IMR-90 (cell line): ENCODE measurements at regions not wholly inside any gene's neighbourhood (a gene's known extent, or its start where the extent isn't known, plus 50 kb on each side); places are given as distances from the start of the nearest gene placed in this dataset.

Experiments used
- ATAC-seq: fragments of 200-7000 bp; cut with Tn5 transposase; 2 replicates; pipeline ENCODE4 v1.9.1; 2020; ENCODE audit warnings: low read depth, mild to moderate bottlenecking, moderate library complexity
- BruUV-seq: library from RNA; stranded (reverse); fragments of 400-500 nt; replicated peaks from 2 replicates; lab custom pipeline; 2021; lab: Mats Ljungman, UMichigan
- CTCF ChIA-PET: fragments of 300-600 bp; formaldehyde crosslinking; extraction: SDS; loops from one replicate; lab custom pipeline; 2021; ENCODE audit warnings: antibody characterized with exemption; lab: Yijun Ruan, JAX
- POLR2A ChIA-PET: fragments of 300-600 bp; sonication (Branson Sonifier 250); formaldehyde crosslinking; loops from one replicate; lab custom pipeline; 2022; ENCODE audit warnings: antibody characterized with exemption; ENCODE audit not compliant: unreplicated experiment; lab: Charles Lee
- DNase-seq: peaks from one replicate; pipeline ENCODE4 v3.0.0; 2013
- H2AFZ ChIP-seq: replicated peaks from 2 replicates; pipeline ENCODE3; 2013; ENCODE audit warnings: low read length, mild to moderate bottlenecking; ENCODE audit not compliant: poor library complexity
- H2AK5ac ChIP-seq: 2 replicates; pipeline ENCODE4 v1.6.1; 2013; ENCODE audit warnings: low read depth, low read length, inconsistent platforms
- H2AK9ac ChIP-seq: replicated peaks from 2 replicates; pipeline ENCODE3; 2013; ENCODE audit warnings: mild to moderate bottlenecking, low read depth, low read length, moderate library complexity; ENCODE audit not compliant: poor library complexity
- H2BK120ac ChIP-seq: 2 replicates; pipeline ENCODE4 v1.6.1; 2013; ENCODE audit warnings: low read depth, low read length, inconsistent platforms
- H2BK15ac ChIP-seq: 3 replicates; pipeline ENCODE4 v1.6.1; 2013; ENCODE audit warnings: low read depth, low read length, inconsistent platforms
- H2BK20ac ChIP-seq: 2 replicates; pipeline ENCODE4 v1.6.1; 2013; ENCODE audit warnings: low read depth, mild to moderate bottlenecking, inconsistent platforms, low read length, moderate library complexity
- H2BK5ac ChIP-seq: 2 replicates; pipeline ENCODE4 v1.6.1; 2013; ENCODE audit warnings: mild to moderate bottlenecking, low read depth, low read length, inconsistent platforms; ENCODE audit not compliant: poor library complexity, severe bottlenecking
- H3K14ac ChIP-seq: replicated peaks from 2 replicates; pipeline ENCODE4 v1.6.1; 2013; ENCODE audit warnings: low read depth, low read length, inconsistent platforms
- H3K18ac ChIP-seq: 2 replicates; pipeline ENCODE4 v1.6.1; 2013; ENCODE audit warnings: low read depth, low read length, control low read depth
- H3K23ac ChIP-seq: 2 replicates; pipeline ENCODE4 v1.6.1; 2013; ENCODE audit warnings: low read depth, low read length, inconsistent platforms
- H3K27ac ChIP-seq: 2 replicates; pipeline ENCODE4 v1.5.1; 2013; ENCODE audit warnings: mild to moderate bottlenecking, control low read depth, low read length; ENCODE audit not compliant: insufficient read depth
- H3K27me3 ChIP-seq: 2 replicates; pipeline ENCODE4 v1.6.1; 2013; ENCODE audit warnings: low read length; ENCODE audit not compliant: control insufficient read depth, insufficient read depth
- H3K36me3 ChIP-seq: 2 replicates; pipeline ENCODE4 v1.6.1; 2013; ENCODE audit warnings: low read length, mixed read lengths; ENCODE audit not compliant: control insufficient read depth, insufficient read depth
- H3K4ac ChIP-seq: 2 replicates; pipeline ENCODE4 v1.6.1; 2013; ENCODE audit warnings: low read depth, low read length, inconsistent platforms
- H3K4me1 ChIP-seq: 2 replicates; pipeline ENCODE4 v1.6.1; 2013; ENCODE audit warnings: low read length, mixed read lengths; ENCODE audit not compliant: control insufficient read depth, insufficient read depth
- H3K4me2 ChIP-seq: 2 replicates; pipeline ENCODE4 v1.6.1; 2013; ENCODE audit warnings: low read depth, mild to moderate bottlenecking, control low read depth, low read length, moderate library complexity
- H3K4me3 ChIP-seq: 2 replicates; pipeline ENCODE4 v1.5.1; 2013; ENCODE audit warnings: low read depth, mild to moderate bottlenecking, control low read depth, low read length, moderate library complexity; ENCODE audit not compliant: insufficient read depth
- H3K56ac ChIP-seq: 2 replicates; pipeline ENCODE4 v1.6.1; 2013; ENCODE audit warnings: low read length, inconsistent platforms; ENCODE audit not compliant: insufficient read depth; ENCODE audit errors: extremely low read depth
- H3K79me1 ChIP-seq, 2 experiments: 2 replicates each; pipeline ENCODE4 v1.6.1; 2013; ENCODE audit warnings: low read length in 2 of 2, inconsistent platforms in 1 of 2, low read depth in 1 of 2
- H3K9ac ChIP-seq: 2 replicates; pipeline ENCODE4 v1.6.1; 2013; ENCODE audit warnings: low read depth, low read length, control low read depth
- H3K9me1 ChIP-seq: 2 replicates; pipeline ENCODE4 v1.6.1; 2013; ENCODE audit warnings: low read length, inconsistent platforms; ENCODE audit not compliant: insufficient read depth
- H3K9me3 ChIP-seq: 2 replicates; pipeline ENCODE4 v1.6.1; 2013; ENCODE audit warnings: low read length; ENCODE audit not compliant: control insufficient read depth, insufficient read depth
- H4K20me1 ChIP-seq: 2 replicates; pipeline ENCODE4 v1.6.1; 2013; ENCODE audit warnings: low read length, inconsistent platforms; ENCODE audit not compliant: insufficient read depth
- H4K5ac ChIP-seq: 2 replicates; pipeline ENCODE4 v1.6.1; 2013; ENCODE audit warnings: mild to moderate bottlenecking, low read depth, low read length, control low read depth
- H4K8ac ChIP-seq, 2 experiments: 2 replicates each; pipeline ENCODE4 v1.6.1; 2013; ENCODE audit warnings: low read depth in 2 of 2, low read length in 2 of 2, control low read depth in 1 of 2, inconsistent platforms in 1 of 2
- H4K91ac ChIP-seq: 2 replicates; pipeline ENCODE4 v1.6.1; 2013; ENCODE audit warnings: low read depth, low read length, inconsistent platforms; ENCODE audit not compliant: insufficient read depth
- BHLHE40 ChIP-seq: fragments of 150-350 bp; IDR thresholded peaks from 2 replicates; pipeline ENCODE4 v1.6.1; 2016; ENCODE audit warnings: mild to moderate bottlenecking, low read depth, low read length
- CEBPB ChIP-seq: IDR thresholded peaks from 2 replicates; pipeline ENCODE4 v1.6.1; 2012; ENCODE audit warnings: low read depth, low read length, improper control_type of control experiment
- CHD1 ChIP-seq: IDR thresholded peaks from 2 replicates; pipeline ENCODE4 v1.6.1; 2012; ENCODE audit warnings: low read depth, low read length, improper control_type of control experiment
- CTCF ChIP-seq: conservative IDR thresholded peaks from 2 replicates; pipeline ENCODE4 v1.5.1; 2012; ENCODE audit warnings: mild to moderate bottlenecking, low read depth, low read length, improper control_type of control experiment
- ELK1 ChIP-seq: fragments of 150-350 bp; IDR thresholded peaks from 2 replicates; pipeline ENCODE4 v1.6.1; 2016; ENCODE audit warnings: low read depth, mild to moderate bottlenecking, low read length, moderate library complexity, borderline replicate concordance
- FOS ChIP-seq: fragments of 150-350 bp; IDR thresholded peaks from 2 replicates; pipeline ENCODE4 v1.6.1; 2016; ENCODE audit warnings: low read depth, low read length
- MAFK ChIP-seq: IDR thresholded peaks from 2 replicates; pipeline ENCODE4 v1.6.1; 2012; ENCODE audit warnings: low read depth, low read length, improper control_type of control experiment
- MAZ ChIP-seq: IDR thresholded peaks from 2 replicates; pipeline ENCODE4 v1.6.1; 2012; ENCODE audit warnings: low read depth, mild to moderate bottlenecking, low read length, improper control_type of control experiment, moderate library complexity, borderline replicate concordance
- MXI1 ChIP-seq: IDR thresholded peaks from 2 replicates; pipeline ENCODE4 v1.6.1; 2012; ENCODE audit warnings: low read depth, mild to moderate bottlenecking, low read length, moderate library complexity, borderline replicate concordance
- NFE2L2 ChIP-seq: fragments of 150-350 bp; IDR thresholded peaks from 2 replicates; pipeline ENCODE4 v1.6.1; 2016; ENCODE audit warnings: low read depth, mild to moderate bottlenecking, low read length
- POLR2A ChIP-seq: IDR thresholded peaks from 2 replicates; pipeline ENCODE4 v1.6.1; 2012; ENCODE audit warnings: mild to moderate bottlenecking, low read depth, low read length
- RAD21 ChIP-seq: IDR thresholded peaks from 2 replicates; pipeline ENCODE4 v1.6.1; 2012; ENCODE audit warnings: low read length, improper control_type of control experiment
- RCOR1 ChIP-seq: IDR thresholded peaks from 2 replicates; pipeline ENCODE4 v1.6.1; 2012; ENCODE audit warnings: mild to moderate bottlenecking, low read length, improper control_type of control experiment; ENCODE audit not compliant: insufficient replicate concordance
- RFX5 ChIP-seq: IDR thresholded peaks from 2 replicates; pipeline ENCODE4 v1.8.0; 2012; ENCODE audit warnings: low read depth, mild to moderate bottlenecking, low read length, moderate library complexity
- SMC3 ChIP-seq: fragments of 150-350 bp; IDR thresholded peaks from 2 replicates; pipeline ENCODE4 v1.6.1; 2016; ENCODE audit warnings: low read depth, mild to moderate bottlenecking, antibody characterized with exemption, low read length, moderate library complexity
- USF2 ChIP-seq: fragments of 150-350 bp; IDR thresholded peaks from 2 replicates; pipeline ENCODE4 v1.6.1; 2017; ENCODE audit warnings: mild to moderate bottlenecking, antibody characterized with exemption, low read length, low read depth
- WGBS, 2 experiments: methylation state at CpG; one replicate each; pipeline versions ENCODE4 v1.1.5 to v1.1.7; 2013; ENCODE audit warnings: missing lambda C conversion rate in 2 of 2; ENCODE audit not compliant: insufficient read length in 1 of 2; ENCODE audit errors: extremely low coverage in 2 of 2; 5-methylcytosine and 5-hydroxymethylcytosine counted together
- dilution Hi-C: fragments of 300-500 bp; cut with HindIII; formaldehyde crosslinking; loops from one replicate; pipeline ENCODE4 v1.14.3; 2018; ENCODE audit warnings: low sequenced_read_pairs; ENCODE audit not compliant: unreplicated experiment
- in situ Hi-C: fragments of 300-500 bp; cut with MboI; formaldehyde crosslinking; loops from 3 replicates; pipeline ENCODE4 v1.14.3; 2019; ENCODE audit warnings: low sequenced_read_pairs, inconsistent platforms, mixed read lengths
- intact Hi-C: fragments of 100-400 bp; cut with micrococcal nuclease; formaldehyde crosslinking; loops from 2 replicates; pipeline ENCODE4 v1.10.0; 2022

- ATAC-seq (no peak), DNase-seq (no peak)
- Histone ChIP-seq H2BK20ac (no peak overlapping the region), H3K9me3 (no peaks in the 10 kb centered on the region), H3K9me1 (0 out of 2 replicates have a peak, but pooled peaks cover 4% of the 10 kb centered on the region), H2BK120ac (no peak overlapping the region), H3K18ac (no peak overlapping the region), H3K79me1 (no peaks in the 10 kb centered on the region), H3K56ac (no peak overlapping the region), H2BK15ac (no peak overlapping the region), H2AFZ (no peak overlapping the region), H2AK9ac (no peak overlapping the region), H2BK5ac (no peak overlapping the region), H4K91ac (no peak overlapping the region), H3K9ac (no peak overlapping the region), H4K8ac (no peak overlapping the region), H3K4me1 (peaks cover 1% of the 10 kb centered on the region; the same call in 1 of the 2 replicates), H3K27ac (no peak overlapping the region), H3K27me3 (peaks cover 2% of the 10 kb centered on the region), H3K4ac (no peak overlapping the region), H4K20me1 (no peaks in the 10 kb centered on the region), H3K36me3 (no peaks in the 10 kb centered on the region), H3K4me2 (no peak overlapping the region), H2AK5ac (no peak overlapping the region), H3K14ac (no peak overlapping the region), H3K23ac (no peak overlapping the region), H4K5ac (no peak overlapping the region), H3K4me3 (no peak overlapping the region)
- TF ChIP-seq ELK1 = no peak
- TF ChIP-seq MXI1 = no peak
- TF ChIP-seq FOS = no peak
- no peak for TF ChIP-seq NFE2L2
- TF ChIP-seq USF2 = no peak
- TF ChIP-seq RFX5 = no peak
- TF ChIP-seq CHD1 = no peak
- TF ChIP-seq CEBPB = no peak
- no peak for TF ChIP-seq RAD21
- no peak for TF ChIP-seq MAFK
- no peak for TF ChIP-seq POLR2A
- no peak for TF ChIP-seq BHLHE40
- TF ChIP-seq SMC3 = no peak
- no peak for TF ChIP-seq RCOR1
- no peak for TF ChIP-seq MAZ
- no peak for TF ChIP-seq CTCF
- ChIA-PET POLR2A (no interaction called here), CTCF (no interaction called here)
- intact Hi-C loops (no loop called here), dilution Hi-C loops (no loop called here), in situ Hi-C loops (no loop called here)
- 80% methylated on average over 2 of the region's 2 CpGs; no CpG with 5 or more reads in 1 of the 2 experiments for WGBS, 2 experiments
- BruUV-seq = no TSS peak
These were observed 70.8 kb downstream of the CD164 start for GRCh38 chr6:109311471-109311870.
